Calu3 (cell line): ENCODE measurements at regions not wholly inside any gene's neighbourhood (a gene's known extent, or its start where the extent isn't known, plus 50 kb on each side); places are given as distances from the start of the nearest gene placed in this dataset.

Experiments
- BruUV-seq: library from RNA; stranded (reverse); fragments of 400-500 nt; replicated peaks from 2 replicates; lab custom pipeline; 2021; lab: Mats Ljungman, UMichigan
- CTCF ChIA-PET: fragments of 300-600 bp; sonication (Branson Sonifier 250); formaldehyde crosslinking; loops from one replicate; lab custom pipeline; 2022; ENCODE audit warnings: antibody characterized with exemption; lab: Charles Lee
- DNase-seq: peaks from one replicate; pipeline ENCODE4 v3.0.0; 2022
- H3K27ac Mint-ChIP-seq: one replicate; pipeline ENCODE4 v1.8.0; 2022; ENCODE audit warnings: mixed read lengths; ENCODE audit not compliant: unreplicated experiment
- H3K27me3 Mint-ChIP-seq: one replicate; pipeline ENCODE4 v1.8.0; 2022; ENCODE audit warnings: mixed read lengths; ENCODE audit not compliant: unreplicated experiment
- H3K36me3 Mint-ChIP-seq: one replicate; pipeline ENCODE4 v1.8.0; 2022; ENCODE audit warnings: mild to moderate bottlenecking, moderate library complexity, mixed read lengths; ENCODE audit not compliant: insufficient read depth, unreplicated experiment
- H3K4me1 Mint-ChIP-seq: one replicate; pipeline ENCODE4 v1.8.0; 2022; ENCODE audit warnings: mild to moderate bottlenecking, low read depth, mixed read lengths; ENCODE audit not compliant: unreplicated experiment
- H3K4me3 Mint-ChIP-seq: one replicate; pipeline ENCODE4 v1.8.0; 2022; ENCODE audit warnings: mild to moderate bottlenecking, low read depth, moderate library complexity, mixed read lengths; ENCODE audit not compliant: unreplicated experiment
- H3K9me3 Mint-ChIP-seq: one replicate; pipeline ENCODE4 v1.8.0; 2022; ENCODE audit warnings: low read depth, mixed read lengths; ENCODE audit not compliant: unreplicated experiment
- CTCF ChIP-seq: fragments of 200-600 bp; IDR thresholded peaks from one replicate; pipeline ENCODE4 v1.8.0; 2022; ENCODE audit warnings: antibody characterized with exemption; ENCODE audit not compliant: unreplicated experiment
- intact Hi-C: fragments of 100-400 bp; cut with micrococcal nuclease; formaldehyde crosslinking; loops from one replicate; pipeline ENCODE4 v1.10.0; 2022; ENCODE audit not compliant: unreplicated experiment

- DNase-seq, result no peak
- no peaks in the 10 kb centered on the region for H3K36me3 Mint-ChIP-seq
- H3K4me1 Mint-ChIP-seq, result peaks cover 13% of the 10 kb centered on the region
- no peaks in the 10 kb centered on the region for H3K27me3 Mint-ChIP-seq
- no peak overlapping the region for H3K4me3 Mint-ChIP-seq
- BruUV-seq, result no TSS peak
- no peak overlapping the region for H3K27ac Mint-ChIP-seq
- intact Hi-C loops, result no loop called here
- H3K9me3 Mint-ChIP-seq, result peaks cover 8% of the 10 kb centered on the region
- TF ChIP-seq CTCF, result no peak
- CTCF ChIA-PET, result interaction anchor here (0.6 kb wide), 1 partner anchor 1197 kb away, joined by 3 read pairs; no protein-coding TSS in a partner anchor
Measured at GRCh38 chr7:138289082-138289481, 171.0 kb upstream of the TRIM24 start.

- H3K27me3 Mint-ChIP-seq, result no peaks in the 10 kb centered on the region
- CTCF ChIA-PET, result no interaction called here
- H3K4me3 Mint-ChIP-seq, result no peak overlapping the region
- BruUV-seq, result no TSS peak
- H3K36me3 Mint-ChIP-seq, result no peaks in the 10 kb centered on the region
- no peak for TF ChIP-seq CTCF
- H3K27ac Mint-ChIP-seq, result no peak overlapping the region
- intact Hi-C loops, result loop anchor here (10.0 kb wide), 2 partner anchors 105 to 275 kb away; no protein-coding TSS in a partner anchor
- DNase-seq, result no peak
- peaks cover 11% of the 10 kb centered on the region for H3K9me3 Mint-ChIP-seq
- H3K4me1 Mint-ChIP-seq, result peaks cover 19% of the 10 kb centered on the region
Measured at GRCh38 chr7:138289864-138290263, 170.2 kb upstream of the TRIM24 start.

GRCh38 chr7:138292951-138293350 is 167.1 kb upstream of the TRIM24 start:
- H3K9me3 Mint-ChIP-seq, result peaks cover 11% of the 10 kb centered on the region
- H3K27me3 Mint-ChIP-seq, result no peaks in the 10 kb centered on the region
- peaks cover 22% of the 10 kb centered on the region for H3K4me1 Mint-ChIP-seq
- no peaks in the 10 kb centered on the region for H3K36me3 Mint-ChIP-seq
- no TSS peak for BruUV-seq
- intact Hi-C loops, result loop anchor here (10.0 kb wide), 2 partner anchors 108 to 272 kb away; no protein-coding TSS in a partner anchor
- no peak for TF ChIP-seq CTCF
- DNase-seq, result no peak
- no peak overlapping the region for H3K27ac Mint-ChIP-seq
- CTCF ChIA-PET, result no interaction called here
- H3K4me3 Mint-ChIP-seq, result no peak overlapping the region

- BruUV-seq, result no TSS peak
- peaks cover 22% of the 10 kb centered on the region for H3K4me1 Mint-ChIP-seq
- peak overlapping the region; percentile 36 for H3K27ac Mint-ChIP-seq
Measured at GRCh38 chr7:138295049-138295637, 164.9 kb upstream of the TRIM24 start.

More at GRCh38 chr7:138295049-138295637, 164.9 kb upstream of the TRIM24 start:
- CTCF ChIA-PET, result interaction anchor here (1.1 kb wide), 1 partner anchor 12 kb away, joined by 3 read pairs; no protein-coding TSS in a partner anchor
- intact Hi-C loops, result loop anchor here (10.0 kb wide), 2 partner anchors 110 to 270 kb away; no protein-coding TSS in a partner anchor
- H3K9me3 Mint-ChIP-seq, result peaks cover 7% of the 10 kb centered on the region
- no peak overlapping the region for H3K4me3 Mint-ChIP-seq
- H3K27me3 Mint-ChIP-seq, result no peaks in the 10 kb centered on the region
- DNase-seq, result no peak
- H3K36me3 Mint-ChIP-seq, result no peaks in the 10 kb centered on the region
- no peak for TF ChIP-seq CTCF
